CMK (cell line): ENCODE measurements at regions not wholly inside any gene's neighbourhood (a gene's known extent, or its start where the extent isn't known, plus 50 kb on each side); places are given as distances from the start of the nearest gene placed in this dataset.

Experiments
- DNase-seq: peaks from one replicate; pipeline ENCODE4 v3.0.0-alpha.2; 2010; ENCODE audit warnings: low read depth

DNA sequence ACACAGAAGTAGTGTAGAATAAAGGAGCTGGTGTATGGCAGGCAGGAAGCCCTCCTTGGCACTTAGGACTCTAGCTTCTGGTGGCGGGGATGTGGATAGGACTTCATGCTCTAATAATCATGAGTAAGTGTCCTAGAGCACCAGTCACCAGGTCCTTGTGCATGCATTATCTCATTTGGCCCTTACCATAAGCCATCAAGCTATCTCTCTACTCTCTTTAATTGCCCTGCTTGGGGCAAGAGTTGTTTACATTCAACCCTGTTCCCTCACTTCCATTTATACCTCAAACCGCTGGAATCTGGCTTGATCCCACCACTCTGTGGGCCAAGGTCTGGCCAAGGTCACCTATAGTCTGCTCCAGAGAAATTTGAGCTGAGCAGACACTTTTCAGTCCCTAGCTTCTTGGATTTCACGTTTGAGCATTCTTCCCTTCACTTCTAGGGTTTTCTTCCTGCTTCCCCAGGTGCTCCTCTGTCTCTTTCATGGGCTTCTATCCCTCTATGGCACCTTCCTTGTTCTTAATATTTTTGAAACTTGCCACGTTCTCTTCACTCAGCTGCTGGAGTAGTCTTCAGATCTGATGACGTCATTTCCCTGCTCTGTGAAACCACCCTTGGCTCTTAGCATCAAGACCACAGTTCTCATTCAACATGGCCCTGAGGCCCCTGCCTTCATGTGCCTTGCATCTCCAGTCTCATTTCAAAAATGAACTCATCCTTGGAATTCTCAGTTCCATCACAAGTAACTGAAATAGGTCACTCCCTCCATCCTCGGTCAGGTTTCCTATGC, 94.9 kb upstream of the GATA6 start:
- DNase-seq, result no peak

DNA sequence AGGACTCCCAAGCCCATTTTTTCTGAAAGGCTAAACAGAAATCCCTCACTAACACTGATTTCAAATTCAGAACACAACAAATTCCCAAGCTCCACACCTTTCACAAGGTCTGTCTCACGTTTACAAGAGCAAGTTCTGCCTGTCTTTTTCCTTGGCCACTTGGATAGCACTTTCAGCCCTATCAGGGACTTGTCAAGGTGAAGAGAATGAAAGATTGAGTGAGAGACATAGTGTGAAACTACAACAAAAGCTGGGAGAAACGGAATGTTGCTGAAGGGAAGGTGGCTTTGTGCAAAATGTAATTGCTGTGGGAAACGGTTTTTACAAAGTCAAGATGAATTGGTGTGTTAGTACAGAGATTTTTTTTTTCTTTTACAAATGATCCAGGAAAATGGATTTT, 89.4 kb upstream of the GATA6 start:
- no peak for DNase-seq

DNA sequence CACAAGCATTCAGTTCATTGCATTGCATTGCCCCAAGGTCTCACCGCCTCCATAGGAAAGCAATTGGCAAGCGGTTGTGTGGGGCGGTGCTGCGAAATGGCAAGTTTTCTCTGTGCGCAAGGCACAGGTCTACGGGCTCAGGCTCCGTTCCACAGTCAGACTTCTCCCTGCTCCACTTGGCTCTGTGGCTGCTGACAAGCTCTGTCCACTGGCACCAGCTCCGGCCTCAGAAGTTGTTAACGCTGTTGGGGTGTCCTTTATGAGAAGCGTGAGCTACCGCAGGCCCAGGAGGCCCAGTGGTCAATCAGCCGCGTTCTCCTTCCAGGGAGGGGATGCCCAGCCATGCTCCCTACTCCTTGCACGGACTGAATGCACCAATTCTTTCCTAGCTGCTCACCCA, 87.0 kb upstream of the GATA6 start:
- no peak for DNase-seq

DNA sequence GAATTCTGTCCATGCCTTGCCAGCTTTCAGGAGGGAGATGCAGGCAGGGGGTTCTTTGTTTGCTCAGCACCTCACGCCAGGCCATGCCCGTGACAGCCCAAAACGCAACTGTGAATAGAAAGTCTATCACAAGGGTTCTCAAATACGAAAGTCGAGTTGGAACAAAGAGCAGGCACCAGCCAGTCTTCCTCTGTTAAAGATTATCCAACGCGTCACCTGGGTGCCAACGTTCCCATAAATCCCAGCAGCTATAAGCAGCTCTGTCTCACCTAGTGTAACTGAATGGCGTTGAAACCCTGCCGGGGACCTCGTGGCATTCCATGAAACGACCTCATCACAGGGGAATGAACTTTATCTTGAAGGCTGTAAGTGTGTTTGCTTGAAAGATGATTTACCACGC, 84.8 kb upstream of the GATA6 start:
- no peak for DNase-seq

DNA sequence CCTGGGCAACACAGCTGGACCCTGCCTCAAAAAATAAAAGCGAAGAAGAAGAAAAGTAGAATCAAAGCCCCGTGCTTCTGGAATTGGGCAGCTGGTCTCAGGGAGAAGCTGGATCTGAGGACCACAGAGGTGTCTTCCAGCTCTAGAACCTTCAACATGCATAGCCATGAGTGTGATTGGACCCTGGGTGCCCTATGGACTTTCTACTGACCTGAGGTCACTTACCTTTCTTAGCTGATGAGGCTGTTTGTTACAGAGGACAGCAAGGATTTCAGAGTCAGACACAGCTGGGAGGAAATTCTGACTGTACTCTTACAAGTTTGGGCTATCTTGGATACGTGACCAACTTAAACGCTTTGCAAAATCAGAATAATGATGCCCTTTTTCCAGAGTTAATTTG, 82.4 kb upstream of the GATA6 start:
- no peak for DNase-seq

DNA sequence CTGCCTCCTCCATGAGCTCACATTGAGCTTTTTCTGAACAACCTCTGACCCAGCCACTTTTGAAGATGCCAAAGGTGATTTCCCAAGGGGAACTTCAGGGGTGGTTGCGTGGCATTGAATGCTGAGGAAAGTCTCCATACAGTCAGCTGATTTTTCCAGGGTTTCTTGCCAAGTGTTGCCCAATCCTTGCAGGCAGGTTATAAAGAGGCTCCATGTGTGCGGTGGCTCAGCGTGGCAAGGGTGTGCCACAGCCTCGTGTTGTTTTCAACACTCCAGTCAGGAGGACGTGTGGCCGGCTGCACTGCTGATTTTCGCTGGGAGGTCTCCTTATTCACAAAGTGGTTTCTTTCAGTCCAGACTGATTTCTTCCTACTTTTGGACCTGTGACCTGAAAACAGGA, 81.4 kb upstream of the GATA6 start:
- DNase-seq, result no peak

DNA sequence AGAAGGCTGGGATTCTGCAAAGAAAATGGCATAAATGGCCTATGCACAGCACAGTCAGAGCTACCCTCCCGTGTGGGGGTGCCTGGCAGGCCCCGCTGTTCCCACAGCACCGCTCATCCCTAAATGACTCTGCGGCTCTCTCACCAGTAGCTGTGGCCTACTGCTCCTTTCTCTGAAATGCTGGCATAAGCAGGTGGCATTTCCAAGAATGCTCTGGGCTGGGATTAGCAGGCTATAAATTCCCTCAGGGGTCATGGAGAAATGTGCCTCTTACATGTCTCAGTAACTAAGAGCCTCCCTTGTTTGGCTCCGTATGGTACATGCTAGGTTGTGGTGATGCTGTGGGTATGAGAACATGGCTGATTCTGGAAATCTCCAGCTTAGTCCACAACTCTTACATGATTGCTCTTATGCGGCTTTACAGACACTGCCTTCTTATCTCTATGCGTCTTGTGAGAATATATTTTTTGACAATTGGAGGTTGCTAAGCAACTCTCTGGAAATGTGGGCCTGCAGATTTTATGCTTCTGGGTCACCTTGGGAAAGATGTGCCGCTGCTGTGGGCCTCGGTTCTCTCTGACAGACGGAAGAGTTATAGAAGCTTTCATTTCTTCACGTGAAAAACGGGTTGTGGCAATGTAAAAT, 80.3 kb upstream of the GATA6 start:
- no peak for DNase-seq

DNA sequence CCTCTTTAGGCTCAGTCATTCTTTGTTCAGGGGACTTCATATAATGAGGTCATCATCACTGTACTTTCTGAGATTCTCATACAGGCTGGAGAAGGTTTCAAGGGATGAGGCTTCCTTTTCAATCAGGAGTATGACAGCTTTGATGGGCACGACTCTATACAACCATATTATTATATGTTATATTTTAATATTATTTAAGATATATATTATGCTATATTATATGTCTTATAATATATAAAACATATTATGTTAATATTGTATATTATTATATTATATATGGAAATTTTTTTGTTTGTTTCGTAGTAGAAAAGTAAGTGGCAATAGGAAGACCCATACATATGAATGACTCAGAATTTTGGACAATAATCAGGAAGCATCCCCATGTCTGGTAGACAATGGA, 78.0 kb upstream of the GATA6 start:
- DNase-seq, result no peak

DNA sequence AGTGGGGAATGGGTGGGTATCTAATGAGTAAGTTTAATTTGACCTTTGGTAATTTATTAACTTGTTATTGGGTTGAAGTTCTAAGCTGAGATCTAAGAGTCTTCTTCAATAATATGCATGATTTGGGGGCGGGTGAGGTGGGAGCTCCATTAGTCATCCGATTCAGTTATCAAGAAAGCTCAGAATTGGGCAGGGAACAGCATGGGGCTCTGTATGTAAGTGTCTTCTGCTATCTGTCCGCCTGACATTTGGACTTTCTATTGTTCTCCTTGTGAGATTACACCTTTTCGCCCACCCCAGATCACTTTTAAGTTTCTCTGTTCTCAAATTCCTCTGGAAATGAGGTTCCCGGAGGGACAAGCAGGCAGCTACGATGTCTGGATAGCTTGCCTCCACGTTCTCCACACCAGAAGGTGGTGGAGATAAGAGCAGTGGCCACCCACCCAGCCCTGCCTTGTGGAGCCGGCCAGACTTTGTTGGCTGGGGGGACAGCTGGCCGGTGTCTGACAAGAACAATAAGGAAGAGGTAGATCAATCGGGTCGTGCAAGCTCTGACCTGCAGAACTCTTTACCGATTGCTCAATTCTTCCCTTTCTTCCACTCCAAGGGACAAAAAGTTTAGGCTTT, 75.5 kb upstream of the GATA6 start:
- DNase-seq, result peak; percentile 40

DNA sequence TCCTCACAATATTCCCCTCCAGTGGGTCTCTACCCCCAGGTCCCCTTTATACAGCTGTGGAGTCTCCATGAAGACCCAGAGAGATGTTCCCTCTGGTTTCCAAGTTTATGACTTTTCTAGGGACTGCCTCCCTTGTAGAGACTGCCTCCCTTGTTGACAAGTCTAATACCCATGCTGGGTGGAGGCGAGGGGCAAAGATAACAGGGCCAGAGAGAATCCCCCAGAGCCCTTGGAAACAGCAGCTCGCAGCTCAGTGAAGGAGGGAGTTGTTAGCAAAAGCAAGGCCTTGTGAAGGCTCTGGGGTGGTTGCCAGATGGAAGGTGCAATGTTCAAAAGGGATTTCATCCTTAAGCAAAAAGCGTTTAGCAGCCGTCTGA, 75.0 kb upstream of the GATA6 start:
- no peak for DNase-seq

DNA sequence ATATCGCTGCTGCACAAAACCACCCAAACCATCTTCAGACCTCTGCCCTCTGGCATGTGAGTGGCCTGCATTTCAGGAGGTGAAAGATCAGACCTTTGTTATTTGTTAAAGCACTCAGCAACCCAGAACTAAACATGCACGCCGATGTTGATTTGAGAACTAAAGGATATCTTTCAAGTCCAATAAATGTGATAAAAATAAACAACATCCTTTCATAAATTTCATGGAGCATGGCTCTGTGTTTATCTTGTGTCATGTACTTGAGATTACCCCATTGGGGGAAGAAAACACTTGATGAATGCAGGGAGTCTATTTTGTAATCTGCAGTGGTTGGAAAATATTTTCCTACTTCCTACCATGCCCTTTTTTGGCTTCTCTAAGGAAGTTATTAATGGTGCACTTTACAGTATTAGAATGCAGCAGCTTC, 70.8 kb upstream of the GATA6 start:
- DNase-seq, result no peak

DNA sequence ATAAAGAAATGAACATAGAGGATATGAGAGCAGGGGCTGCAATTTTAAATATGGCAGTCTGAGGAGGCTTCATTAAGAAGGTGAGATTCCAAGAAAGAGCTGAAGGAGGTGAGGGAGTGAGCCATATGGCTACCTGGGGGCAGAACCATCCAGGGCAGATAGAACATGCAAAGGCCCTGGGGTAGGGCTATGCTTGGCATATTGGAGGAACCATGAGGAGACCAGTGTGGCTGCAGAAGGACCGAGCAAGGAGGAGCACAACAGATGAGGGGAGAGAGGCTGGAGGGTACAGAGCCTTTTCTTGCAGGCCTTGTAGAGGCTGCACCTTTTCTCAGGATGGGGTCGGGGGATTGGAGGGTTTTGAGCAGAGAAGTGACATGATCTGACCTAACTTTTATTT, 69.5 kb upstream of the GATA6 start:
- DNase-seq, result no peak

DNA sequence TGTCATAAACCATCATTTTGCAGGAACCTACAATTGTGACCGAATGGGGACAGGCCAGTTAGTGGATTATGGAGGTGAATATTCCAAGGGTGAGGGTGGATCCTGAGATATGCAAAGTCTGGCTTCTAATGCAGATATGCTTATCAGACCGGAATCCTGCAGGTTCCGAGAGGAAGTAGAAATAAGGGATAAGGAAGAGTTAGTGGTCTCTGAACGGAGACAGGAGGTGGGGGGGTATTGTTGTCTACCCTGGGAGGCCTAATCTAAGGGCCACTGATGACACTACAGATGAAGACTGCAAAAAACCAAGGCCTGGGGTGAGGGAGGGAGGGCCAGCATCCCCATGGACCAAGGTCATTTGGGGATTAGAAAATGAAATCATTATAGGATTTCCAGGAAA, 67.7 kb upstream of the GATA6 start:
- DNase-seq, result no peak

DNA sequence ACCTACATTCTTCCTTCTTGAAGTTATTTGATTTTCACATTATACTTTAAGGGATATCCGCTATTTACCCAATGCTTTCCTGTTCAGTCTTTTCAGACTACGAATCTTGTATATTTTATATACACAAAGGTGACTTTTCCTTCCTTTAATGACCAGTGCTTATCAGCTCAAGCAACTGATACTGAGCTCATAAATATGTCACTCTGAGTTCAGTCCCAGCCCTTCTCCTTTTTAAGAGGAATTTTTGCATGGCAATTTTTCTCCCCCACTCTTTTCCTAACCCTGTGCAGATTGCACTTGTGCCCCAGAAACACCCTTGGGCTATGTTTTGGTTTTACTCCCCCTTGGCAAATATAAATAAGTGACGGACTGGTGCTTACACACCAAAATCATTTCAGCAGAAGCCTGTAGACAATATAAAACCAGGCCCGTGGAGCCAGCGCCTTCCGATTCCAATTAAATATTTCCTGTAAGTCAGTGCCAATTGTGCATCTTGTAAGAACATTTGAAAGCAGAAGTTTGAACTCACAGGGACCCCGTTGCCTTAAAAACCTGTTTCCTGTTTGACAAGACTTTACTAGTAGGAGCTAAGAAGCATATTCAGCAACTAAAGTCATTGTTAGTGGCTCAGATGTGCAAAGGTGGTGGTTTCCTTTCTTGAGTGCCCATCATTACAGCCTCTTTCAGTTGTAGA, 66.3 kb upstream of the GATA6 start:
- DNase-seq, result peak; percentile 42

DNA sequence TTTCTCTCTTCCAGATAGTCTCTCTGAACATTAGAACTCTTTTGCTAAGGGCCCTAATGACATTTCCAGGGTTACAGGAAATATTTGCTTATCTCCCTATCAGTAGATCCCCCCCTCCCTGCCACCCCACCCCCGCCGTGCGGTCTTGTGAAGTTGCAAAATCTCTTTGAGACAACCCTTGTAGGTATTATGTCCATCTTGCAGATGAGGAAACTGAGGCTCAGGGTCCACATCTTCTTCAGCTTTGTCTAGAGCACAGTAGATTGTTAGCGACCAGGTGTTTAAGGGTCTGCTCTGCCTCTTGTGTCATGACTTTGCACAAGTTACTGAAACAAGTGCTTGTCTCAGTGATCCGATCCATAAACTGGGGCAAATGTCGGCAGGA, 65.8 kb upstream of the GATA6 start:
- DNase-seq, result no peak

DNA sequence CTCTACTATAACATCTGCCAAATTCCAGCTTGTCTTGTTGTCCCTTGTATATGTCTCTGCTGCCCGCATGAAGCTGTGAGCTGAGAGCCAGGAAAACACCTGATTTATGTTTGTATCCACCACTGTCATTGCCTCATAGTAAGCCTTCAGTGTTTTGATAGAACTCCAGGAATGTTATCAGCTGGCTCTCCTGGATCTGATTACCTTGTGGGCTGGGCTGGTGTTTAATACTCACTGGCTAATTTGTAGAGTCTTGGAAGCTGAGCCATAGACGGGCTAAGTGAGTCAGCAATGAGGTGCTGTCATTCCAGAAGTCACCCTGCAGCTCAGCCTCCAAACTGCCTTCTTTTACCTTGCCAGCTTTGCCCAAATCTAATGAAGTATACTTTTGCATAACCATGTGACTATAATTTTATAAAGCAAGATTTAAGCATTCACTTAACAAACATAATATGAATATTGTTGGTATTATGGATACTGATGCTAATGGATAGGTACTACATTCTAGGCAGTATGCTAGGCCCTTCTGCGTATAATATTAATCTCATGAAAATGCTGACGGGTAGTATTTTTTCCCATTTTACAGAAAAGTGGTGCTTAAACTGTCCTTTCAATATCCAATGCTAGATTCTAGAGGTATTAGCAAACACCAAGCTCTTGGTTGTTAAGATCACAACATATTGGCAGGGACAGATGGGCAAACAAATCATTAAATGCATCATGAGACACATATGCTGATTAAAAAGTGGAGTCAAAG, 62.7 kb upstream of the GATA6 start:
- no peak for DNase-seq

DNA sequence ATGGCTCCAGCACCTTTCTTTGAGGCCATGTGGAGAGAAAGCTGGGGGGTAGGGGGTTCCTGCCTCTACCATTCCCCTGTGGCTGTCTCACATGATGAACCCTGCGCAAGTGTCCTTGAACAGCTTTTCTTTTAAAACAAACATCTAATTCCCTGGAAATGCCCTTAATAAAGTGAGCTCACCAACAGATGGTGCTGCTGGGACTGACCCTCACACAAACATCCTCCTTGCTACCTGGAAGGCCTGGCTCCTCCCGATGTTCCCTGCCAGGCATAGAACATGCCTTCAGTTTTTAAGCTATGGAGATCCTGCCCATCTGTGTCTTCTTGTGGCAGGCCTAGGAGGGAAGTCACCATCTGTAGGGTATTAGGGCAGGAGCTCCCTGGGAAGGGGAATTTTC, 60.7 kb upstream of the GATA6 start:
- DNase-seq, result no peak

DNA sequence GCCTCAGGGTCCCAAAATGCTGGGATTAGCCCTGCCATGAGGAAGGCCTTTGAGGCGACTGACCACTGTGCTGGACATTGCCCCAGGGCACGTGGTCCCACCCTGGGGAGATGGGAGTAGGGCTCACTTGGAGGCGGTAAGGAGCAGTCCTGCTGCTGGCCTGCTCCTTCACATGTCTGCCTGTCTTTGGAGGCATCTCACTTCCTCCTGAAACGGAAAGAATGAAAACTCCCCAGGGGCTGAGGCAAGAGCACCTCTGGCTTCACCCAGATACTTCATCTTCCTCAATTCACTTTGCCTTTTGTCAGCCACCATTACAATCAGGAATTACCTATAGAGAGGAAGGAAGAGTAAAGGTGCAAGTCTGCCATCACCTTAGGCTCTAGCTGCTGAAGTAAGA, 59.9 kb upstream of the GATA6 start:
- DNase-seq, result no peak

DNA sequence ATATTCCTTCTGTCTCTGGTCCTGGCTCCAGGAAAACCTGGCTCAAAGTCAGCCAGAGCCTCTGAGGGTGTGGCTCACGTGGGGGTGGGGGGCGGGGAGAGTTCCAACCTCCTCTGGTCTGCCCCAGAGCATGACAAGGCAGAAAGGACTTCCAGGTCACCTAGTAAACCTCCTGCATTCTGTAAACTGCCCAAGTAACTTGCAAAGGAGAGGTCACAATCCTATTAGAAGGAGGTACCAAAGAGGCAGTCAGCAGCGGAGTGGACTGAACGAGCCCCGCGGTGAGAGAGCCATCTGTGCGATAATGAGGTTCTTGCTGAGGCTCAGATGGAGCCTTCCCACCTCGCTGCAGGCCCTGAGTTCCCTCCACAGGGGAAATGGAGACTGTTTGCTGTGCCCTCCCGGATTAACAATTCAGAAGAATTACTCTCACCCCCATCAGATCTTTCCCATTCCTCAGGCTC, 58.9 kb upstream of the GATA6 start:
- DNase-seq, result no peak

DNA sequence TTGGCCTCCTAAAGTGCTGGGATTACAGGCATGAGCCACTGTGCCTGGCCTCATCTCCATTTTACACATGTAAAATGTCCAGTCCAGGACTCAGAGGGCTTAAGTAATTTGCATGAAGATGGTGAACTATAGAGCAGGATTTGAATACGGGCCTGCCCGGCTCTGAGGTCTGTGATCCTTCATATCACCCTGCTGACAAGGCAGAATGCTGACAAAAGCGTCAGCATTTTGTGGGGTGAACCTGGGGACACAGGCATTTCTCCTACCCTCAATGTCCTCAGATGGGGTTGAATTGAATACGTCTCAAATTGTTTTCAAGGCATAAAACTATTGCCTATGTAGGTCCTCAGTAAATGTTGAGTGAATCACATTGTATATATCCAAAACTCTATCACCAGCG, 57.2 kb upstream of the GATA6 start:
- DNase-seq, result no peak

DNA sequence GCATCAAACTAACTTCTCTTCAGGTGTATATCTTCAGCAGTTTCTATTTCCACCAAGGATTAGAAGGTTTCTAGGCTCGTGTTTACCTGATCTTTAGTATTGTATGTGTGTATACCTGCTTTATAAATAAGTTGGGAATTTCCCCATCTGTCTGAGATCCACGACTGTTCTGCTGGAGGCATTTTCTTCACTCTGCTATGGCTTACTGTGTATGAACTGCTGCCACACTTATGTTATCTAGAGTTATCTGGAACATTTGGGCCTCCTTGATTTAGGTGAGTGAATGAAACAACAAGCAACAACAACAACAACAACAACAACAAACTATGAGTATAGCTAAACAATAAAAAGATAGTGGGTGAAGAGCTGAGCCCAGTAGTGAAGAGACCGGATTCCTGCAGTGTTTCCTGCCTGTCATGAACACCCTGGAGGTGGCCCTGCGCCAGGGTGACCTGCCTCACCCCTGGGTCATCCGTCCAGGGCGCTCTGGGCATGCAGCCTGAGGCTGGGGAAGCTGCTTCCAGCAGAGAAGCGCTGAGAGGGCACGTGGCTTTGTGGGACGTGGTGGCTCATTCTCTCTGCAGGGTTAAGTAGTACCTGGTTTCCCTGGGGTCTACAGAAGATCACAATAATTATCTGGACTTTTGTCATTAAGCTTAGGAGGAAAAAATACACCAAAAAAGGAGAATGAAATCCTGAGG, 56.1 kb upstream of the GATA6 start:
- DNase-seq, result no peak
